Ovary (tissue), 7 donors: ENCODE measurements at regions not wholly inside any gene's neighbourhood (a gene's known extent, or its start where the extent isn't known, plus 50 kb on each side); places are given as distances from the start of the nearest gene placed in this dataset.

Source experiments
- DNase-seq, 5 donors: peaks; one replicate each; pipeline ENCODE4 v3.0.0-alpha.2; 2019 to 2020
- H3K27ac ChIP-seq, 2 donors: fragments of 200-600 bp; one replicate each; pipeline versions ENCODE4 v1.5.1 to v1.8.0; 2019 to 2022
- H3K27me3 ChIP-seq: fragments of 200-600 bp; one replicate; pipeline ENCODE4 v1.8.0; 2022
- H3K36me3 ChIP-seq: fragments of 200-600 bp; sonication (generic); one replicate; pipeline ENCODE4 v1.5.1; 2019
- H3K4me1 ChIP-seq: one replicate; pipeline ENCODE4 v1.8.1; 2013; ENCODE audit warnings: mild to moderate bottlenecking, moderate library complexity; ENCODE audit not compliant: insufficient read depth
- H3K4me3 ChIP-seq: fragments of 200-600 bp; sonication (generic); one replicate; pipeline ENCODE4 v1.5.1; 2017
- H3K9me3 ChIP-seq, 2 donors: fragments of 200-600 bp in 1 of 2; sonication (generic) in 1 of 2; one replicate each; pipeline versions ENCODE4 v1.5.1 to v1.8.1; 2013 to 2019; ENCODE audit warnings: mild to moderate bottlenecking in 1 of 2, moderate library complexity in 1 of 2
- EP300 ChIP-seq: sonication (generic); formaldehyde crosslinking; IDR thresholded peaks from one replicate; pipeline ENCODE4 v1.6.1; 2017; ENCODE audit warnings: antibody characterized with exemption
- POLR2A ChIP-seq: fragments of 450-650 bp; IDR thresholded peaks from one replicate; pipeline ENCODE4 v1.6.1; 2017; ENCODE audit warnings: antibody characterized with exemption, mild to moderate bottlenecking, moderate library complexity
- WGBS, 3 donors: extraction: QIAGEN DNeasy Blood & Tissue Kit in 1 of 3; methylation state at CpG; one replicate each; pipeline versions ENCODE4 v1.1.5 to v1.1.7; 2013 to 2017; 5-methylcytosine and 5-hydroxymethylcytosine counted together
- intact Hi-C, 4 donors: fragments of 100-400 bp; cut with DNase I; formaldehyde crosslinking; loops; one replicate each; pipeline versions ENCODE4 v1.11.0 to v1.15.1; 2022 to 2023
- TF ChIP-seq, protein P1 (sequence below), 3 donors: fragments of 450-650 bp in 2 of 3; fragments of 200-600 bp in 1 of 3; IDR thresholded peaks; one replicate each; pipeline versions ENCODE4 v1.5.1 to v1.8.0; 2016 to 2022; ENCODE audit warnings: antibody characterized with exemption in 3 of 3, mild to moderate bottlenecking in 1 of 3
- donor health status: DM: no; HTN: no; CAD: no; lungs with moderate emphysema.
- donor health status: DM: no; HTN: no; CAD: no.
- donor health status: Bipolar disorder and iron deficiency.
- donor health status: DM: no; HTN: no; CAD: no.
- donor health status: DM: yes; HTN: yes; CAD: no.

- Histone ChIP-seq H3K4me1 (no peaks in the 10 kb centered on the region), H3K36me3 (no peaks in the 10 kb centered on the region), H3K9me3 (no peaks in the 10 kb centered on the region), H3K27me3 (no peaks in the 10 kb centered on the region), H3K27ac (no peak overlapping the region), H3K4me3 (no peak overlapping the region)
- TF ChIP-seq POLR2A = no peak
- TF ChIP-seq, protein P1, sequence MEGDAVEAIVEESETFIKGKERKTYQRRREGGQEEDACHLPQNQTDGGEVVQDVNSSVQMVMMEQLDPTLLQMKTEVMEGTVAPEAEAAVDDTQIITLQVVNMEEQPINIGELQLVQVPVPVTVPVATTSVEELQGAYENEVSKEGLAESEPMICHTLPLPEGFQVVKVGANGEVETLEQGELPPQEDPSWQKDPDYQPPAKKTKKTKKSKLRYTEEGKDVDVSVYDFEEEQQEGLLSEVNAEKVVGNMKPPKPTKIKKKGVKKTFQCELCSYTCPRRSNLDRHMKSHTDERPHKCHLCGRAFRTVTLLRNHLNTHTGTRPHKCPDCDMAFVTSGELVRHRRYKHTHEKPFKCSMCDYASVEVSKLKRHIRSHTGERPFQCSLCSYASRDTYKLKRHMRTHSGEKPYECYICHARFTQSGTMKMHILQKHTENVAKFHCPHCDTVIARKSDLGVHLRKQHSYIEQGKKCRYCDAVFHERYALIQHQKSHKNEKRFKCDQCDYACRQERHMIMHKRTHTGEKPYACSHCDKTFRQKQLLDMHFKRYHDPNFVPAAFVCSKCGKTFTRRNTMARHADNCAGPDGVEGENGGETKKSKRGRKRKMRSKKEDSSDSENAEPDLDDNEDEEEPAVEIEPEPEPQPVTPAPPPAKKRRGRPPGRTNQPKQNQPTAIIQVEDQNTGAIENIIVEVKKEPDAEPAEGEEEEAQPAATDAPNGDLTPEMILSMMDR (IDR thresholded peaks at IDR 0.05) = no peak
- no peak for TF ChIP-seq EP300
- intact Hi-C loops = no loop called here
- no peak for DNase-seq
- WGBS, 3 donors = 87 to 90% (median 88%) methylated on average over 4 of the region's 4 CpGs
These were observed 128.9 kb upstream of the TP63 start for GRCh38 chr3:189502256-189502655.

DNA sequence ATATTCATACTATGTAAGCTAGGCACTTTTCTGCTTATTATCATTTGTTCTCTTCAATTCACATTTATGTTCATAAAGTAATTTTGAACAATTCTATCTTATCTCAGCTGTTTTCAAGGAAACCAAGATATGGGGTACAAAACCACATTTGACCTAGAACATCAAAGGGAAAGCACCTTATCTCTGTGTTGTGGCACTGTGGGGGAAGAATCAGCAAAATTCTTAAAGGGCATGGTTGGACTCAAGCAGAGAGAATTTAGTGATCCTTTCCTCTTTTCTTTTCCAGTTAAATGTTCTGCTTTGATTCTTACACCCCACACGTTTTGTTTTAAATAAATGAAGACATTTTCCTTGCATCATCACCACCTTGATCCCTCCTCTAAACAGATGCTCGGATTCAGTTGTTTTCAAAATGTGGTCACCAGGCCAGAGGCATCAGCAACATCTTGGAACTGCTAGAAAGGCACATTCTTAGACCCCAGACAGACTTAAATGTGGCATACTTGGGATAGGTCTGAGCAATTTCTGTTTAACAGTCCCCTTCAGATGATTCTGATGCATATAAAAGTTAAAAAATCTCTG is 128.4 kb upstream of the TP63 start:
- 22 to 55% (median 37%) methylated on average over 2 of the region's 2 CpGs for WGBS, 3 donors
- intact Hi-C loops = no loop called here
- Histone ChIP-seq H3K4me1 (no peaks in the 10 kb centered on the region), H3K27ac (no peak overlapping the region), H3K9me3 (no peaks in the 10 kb centered on the region), H3K4me3 (no peak overlapping the region), H3K27me3 (no peaks in the 10 kb centered on the region), H3K36me3 (no peaks in the 10 kb centered on the region)
- TF ChIP-seq POLR2A (no peak), EP300 (no peak)
- TF ChIP-seq, protein P1 (IDR thresholded peaks at IDR 0.05) = no peak
- no peak for DNase-seq

- no peak overlapping the region for H3K27ac ChIP-seq
- no peak overlapping the region for H3K4me3 ChIP-seq
- intact Hi-C loops = no loop called here
- H3K9me3 ChIP-seq = no peaks in the 10 kb centered on the region
- H3K27me3 ChIP-seq = no peaks in the 10 kb centered on the region
- DNase-seq = no peak
- no peaks in the 10 kb centered on the region for H3K36me3 ChIP-seq
- no peaks in the 10 kb centered on the region for H3K4me1 ChIP-seq
- TF ChIP-seq EP300 (no peak), POLR2A (no peak)
- TF ChIP-seq, protein P1 (IDR thresholded peaks at IDR 0.05) = no peak
These were observed 123.3 kb upstream of the TP63 start for GRCh38 chr3:189507856-189508255.

DNA sequence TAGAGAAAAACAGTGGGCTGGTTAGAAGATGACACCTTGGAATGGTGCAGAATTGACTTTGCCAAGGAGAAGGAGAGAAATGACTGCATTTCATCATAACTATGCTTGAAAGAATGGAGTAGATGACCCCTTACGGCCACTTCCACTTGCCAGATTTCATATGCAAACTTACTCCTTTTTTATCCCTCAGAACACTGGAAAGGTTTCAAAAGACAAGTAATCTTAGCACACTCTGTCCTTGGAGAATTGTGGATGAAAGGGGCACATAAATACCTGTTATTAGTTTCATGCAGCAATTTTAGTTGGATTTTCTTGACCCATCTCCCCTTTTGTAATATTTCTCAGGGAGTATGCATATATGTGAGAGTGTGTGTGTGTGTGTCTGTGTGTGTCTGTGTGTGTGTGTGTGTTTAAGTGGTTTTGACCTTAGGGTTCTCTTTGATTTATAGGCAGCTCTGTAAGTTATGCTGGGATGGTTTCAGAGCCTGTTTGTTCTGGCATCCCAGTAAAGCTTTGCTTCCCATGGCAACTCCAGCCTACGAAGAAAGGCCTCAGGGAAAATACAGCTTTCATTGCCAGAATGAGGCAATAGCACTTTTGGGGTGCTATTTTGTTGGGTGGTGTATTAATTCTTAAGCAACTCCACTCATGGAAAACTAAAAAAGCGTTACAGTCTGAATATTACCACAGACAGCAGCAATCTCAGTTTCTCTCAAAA is 122.2 kb upstream of the TP63 start:
- Histone ChIP-seq H3K27me3 (no peaks in the 10 kb centered on the region), H3K4me1 (no peaks in the 10 kb centered on the region), H3K9me3 (no peaks in the 10 kb centered on the region), H3K36me3 (no peaks in the 10 kb centered on the region), H3K4me3 (no peak overlapping the region), H3K27ac (no peak overlapping the region)
- no peak for TF ChIP-seq POLR2A
- no peak for TF ChIP-seq EP300
- TF ChIP-seq, protein P1 (IDR thresholded peaks at IDR 0.05) = no peak
- 18 to 43% (median 31%) methylated on average over 3 of the region's 3 CpGs for WGBS, 3 donors
- intact Hi-C loops = no loop called here
- no peak for DNase-seq
